ENCODE measurements at regions not wholly inside any gene's neighbourhood (a gene's known extent, or its start where the extent isn't known, plus 50 kb on each side); places are given as distances from the start of the nearest gene placed in this dataset.

DNA sequence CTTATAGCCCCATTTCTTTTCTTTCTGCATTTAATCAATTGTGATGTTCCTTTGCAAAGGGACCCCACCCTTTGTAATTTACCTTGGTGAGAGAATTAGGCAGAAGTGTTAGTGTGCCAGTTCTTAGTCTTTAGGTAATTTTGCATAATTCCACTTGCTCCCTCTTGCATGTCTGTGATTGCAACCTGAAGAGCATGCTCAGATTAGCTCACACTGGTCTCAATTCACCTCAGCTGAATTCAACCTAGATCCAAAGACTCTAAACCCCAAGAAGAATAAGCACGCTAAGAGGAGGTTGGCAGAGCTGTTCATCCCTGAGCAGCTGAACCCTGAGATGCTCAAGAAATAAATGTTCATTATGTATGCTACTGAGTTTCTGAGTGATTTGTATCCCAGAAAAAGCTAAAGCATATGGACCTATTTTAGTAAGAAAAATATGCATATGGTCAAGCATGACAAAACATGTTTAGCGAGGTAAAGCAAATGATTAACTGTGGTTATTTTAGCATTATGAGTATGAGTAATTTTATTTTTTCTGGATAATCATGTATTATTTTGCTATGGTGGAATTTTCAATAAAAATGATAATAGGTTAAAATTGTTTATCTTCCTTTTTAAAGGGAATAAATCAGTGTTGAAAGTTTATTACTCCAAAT, 299.2 kb upstream of the ZSWIM2 start:
- H3K9me1 ChIP-seq (ENCODE audit: control insufficient read depth, insufficient read depth, low read length) = no peaks in the 10 kb centered on the region
- H4K20me1 ChIP-seq (replicated peaks; ENCODE audit: control insufficient read depth, insufficient read depth, low read length) = no peaks in the 10 kb centered on the region
- in situ Hi-C loops (cut with MboI) (no loop called here), intact Hi-C loops (cut with micrococcal nuclease) (no loop called here)
- ChIA-PET POLR2A (interaction anchor here (0.8 kb wide), 1 partner anchor 10 kb away, joined by 3 read pairs; no protein-coding TSS in a partner anchor), CTCF (ENCODE audit: low intra/inter-chr PET ratio) (no interaction called here)
- TF ChIP-seq SMC3 (conservative IDR thresholded peaks at IDR 0.05; ENCODE audit: insufficient read depth, low read depth, low read length) (no peak), ZNF79 (CRISPR knock-in tag; IDR thresholded peaks at IDR 0.05; ENCODE audit: low read depth) (no peak), ZNF184 (CRISPR knock-in tag; IDR thresholded peaks at IDR 0.05) (no peak), BACH1 (tag; IDR thresholded peaks at IDR 0.05) (no peak)
- TF ChIP-seq, protein P1, sequence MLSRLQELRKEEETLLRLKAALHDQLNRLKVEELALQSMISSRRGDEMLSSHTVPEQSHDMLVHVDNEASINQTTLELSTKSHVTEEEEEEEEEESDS (CRISPR knock-in tag; IDR thresholded peaks at IDR 0.05) = no peak
- H3K79me2 ChIP-seq (ENCODE audit: control insufficient read depth, insufficient read depth, low read length) = no peaks in the 10 kb centered on the region
- 11% methylated on average over 2 of the region's 2 CpGs for WGBS (ENCODE audit: insufficient coverage, low coverage, missing lambda C conversion rate)
- no peaks in the 10 kb centered on the region for H3K36me3 ChIP-seq (ENCODE audit: control insufficient read depth, insufficient read depth, low read length)
- no peak overlapping the region for H3K9ac ChIP-seq (ENCODE audit: insufficient read depth in 1 of 2, low read depth in 2 of 2, low read length in 2 of 2)
- H3K27ac ChIP-seq (ENCODE audit: extremely low read depth, low read depth, low read length) = no peak overlapping the region
- BruUV-seq (replicated peaks) = no TSS peak
- H2AFZ ChIP-seq (ENCODE audit: low read depth, low read length) = no peak overlapping the region
- H3K27me3 ChIP-seq (ENCODE audit: control insufficient read depth in 2 of 2, insufficient read depth in 2 of 2, low read length in 2 of 2) = no peaks in the 10 kb centered on the region
- FAIRE-seq (no peak), ATAC-seq (no peak), DNase-seq (ENCODE audit: extremely low read depth in 1 of 4, low spot score in 3 of 4) (no peak)
- no peaks in the 10 kb centered on the region for H3K9me3 ChIP-seq (replicated peaks; ENCODE audit: control insufficient read depth, insufficient read depth, low read depth, low read length)
- H3K4me2 ChIP-seq (ENCODE audit: insufficient read depth, low read length) = no peak overlapping the region
- H3K4me1 ChIP-seq (replicated peaks in 1 of 2; ENCODE audit: control insufficient read depth in 2 of 2, insufficient read depth in 2 of 2, low read length in 2 of 2) = no peaks in the 10 kb centered on the region
- no peak overlapping the region for H3K4me3 ChIP-seq

DNA sequence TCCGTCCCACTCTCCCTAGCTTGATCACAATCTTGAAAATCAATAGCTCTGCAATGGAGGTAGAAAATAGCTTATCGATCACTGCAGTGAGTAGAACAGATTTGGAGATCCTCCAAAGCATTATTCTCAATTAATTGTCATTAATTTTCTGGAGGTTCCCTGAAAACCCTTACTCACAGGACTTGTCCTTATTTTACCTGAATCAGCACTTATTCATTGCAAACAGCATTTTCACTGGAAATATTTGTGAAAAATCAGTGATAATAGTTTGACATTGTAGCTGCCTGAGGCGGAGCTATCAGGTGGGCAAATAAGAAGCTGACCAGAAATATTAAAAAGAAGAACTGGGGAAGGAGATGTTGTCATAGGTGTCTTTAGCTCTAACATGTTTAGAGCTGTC, 294.6 kb upstream of the ZSWIM2 start:
- in situ Hi-C loops (cut with MboI) (no loop called here), intact Hi-C loops (cut with micrococcal nuclease) (no loop called here)
- Histone ChIP-seq H3K27ac (ENCODE audit: extremely low read depth, low read depth, low read length) (no peak overlapping the region), H2AFZ (ENCODE audit: low read depth, low read length) (no peak overlapping the region), H3K9me3 (replicated peaks; ENCODE audit: control insufficient read depth, insufficient read depth, low read depth, low read length) (no peaks in the 10 kb centered on the region), H3K4me1 (replicated peaks in 1 of 2; ENCODE audit: control insufficient read depth in 2 of 2, insufficient read depth in 2 of 2, low read length in 2 of 2) (no peaks in the 10 kb centered on the region), H3K79me2 (ENCODE audit: control insufficient read depth, insufficient read depth, low read length) (no peaks in the 10 kb centered on the region), H3K36me3 (ENCODE audit: control insufficient read depth, insufficient read depth, low read length) (no peaks in the 10 kb centered on the region), H3K9ac (ENCODE audit: insufficient read depth in 1 of 2, low read depth in 2 of 2, low read length in 2 of 2) (no peak overlapping the region), H3K27me3 (ENCODE audit: control insufficient read depth in 2 of 2, insufficient read depth in 2 of 2, low read length in 2 of 2) (no peaks in the 10 kb centered on the region), H3K9me1 (ENCODE audit: control insufficient read depth, insufficient read depth, low read length) (no peaks in the 10 kb centered on the region), H4K20me1 (replicated peaks; ENCODE audit: control insufficient read depth, insufficient read depth, low read length) (no peaks in the 10 kb centered on the region), H3K4me2 (ENCODE audit: insufficient read depth, low read length) (no peak overlapping the region), H3K4me3 (no peak overlapping the region)
- ChIA-PET CTCF (ENCODE audit: low intra/inter-chr PET ratio) (no interaction called here), POLR2A (no interaction called here)
- FAIRE-seq (no peak), ATAC-seq (no peak), DNase-seq (ENCODE audit: extremely low read depth in 1 of 4, low spot score in 3 of 4) (no peak)
- TF ChIP-seq MTA3 (IDR thresholded peaks at IDR 0.05; ENCODE audit: borderline replicate concordance) = no peak
- peak; percentile 78 for TF ChIP-seq MAFK (IDR thresholded peaks at IDR 0.05; ENCODE audit: low read length)
- TF ChIP-seq C11orf30 (IDR thresholded peaks at IDR 0.05; ENCODE audit: low read depth) = peak; percentile 71; the same call in 1 of the 2 replicates
- TF ChIP-seq MAFF (IDR thresholded peaks at IDR 0.05; ENCODE audit: low read length) = peak; percentile 84
- TF ChIP-seq MAFG (tag; conservative IDR thresholded peaks at IDR 0.05) = peak; percentile 60; the same call in 1 of the 2 replicates
- peak; percentile 83 for TF ChIP-seq ZNF316 (IDR thresholded peaks at IDR 0.05)
- TF ChIP-seq TBL1XR1 (IDR thresholded peaks at IDR 0.05; ENCODE audit: low read length in 2 of 2) = no peak
- 19% methylated on average over 3 of the region's 3 CpGs for WGBS (ENCODE audit: insufficient coverage, low coverage, missing lambda C conversion rate)
- no TSS peak for BruUV-seq (replicated peaks)

Data from K562 (cell line).